ENCODE measurements at regions not wholly inside any gene's neighbourhood (a gene's known extent, or its start where the extent isn't known, plus 50 kb on each side); places are given as distances from the start of the nearest gene placed in this dataset.

DNA sequence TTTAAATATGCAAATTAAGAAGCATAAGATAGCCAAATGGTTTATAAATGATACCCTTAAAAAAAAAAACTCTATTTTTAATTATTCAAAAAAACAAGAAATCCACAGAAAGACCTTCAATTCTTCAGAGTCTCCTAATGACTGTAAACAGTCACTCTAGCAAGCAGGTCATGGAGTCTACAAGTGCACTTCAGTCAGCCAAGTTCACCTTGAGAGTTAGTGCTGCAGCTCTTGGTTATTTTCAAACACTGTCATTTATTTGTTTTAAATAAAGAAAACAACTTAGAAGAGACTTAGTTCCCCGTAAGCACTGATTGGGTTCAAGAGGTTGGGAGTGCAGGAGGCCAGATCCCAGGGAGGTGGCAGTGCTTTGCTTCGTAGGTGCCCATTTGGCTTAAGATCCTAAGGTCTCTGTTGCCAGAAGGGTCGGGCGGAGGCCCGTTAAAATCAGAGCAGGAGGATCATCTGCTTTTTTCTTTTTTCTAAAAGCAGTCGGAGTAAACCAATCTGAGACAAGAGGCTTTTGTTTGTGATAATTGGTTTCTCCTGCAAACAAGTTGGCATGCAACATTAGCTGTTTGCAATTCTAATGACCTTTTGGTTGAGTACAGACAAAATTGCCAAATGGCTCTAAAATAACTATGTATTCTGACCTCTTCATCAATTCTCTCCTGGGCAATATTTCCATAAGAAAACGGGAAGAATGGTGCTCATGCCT, 86.4 kb upstream of the ELMO1 start:
- Mint-ChIP-seq H3K4me3 (ENCODE audit: unreplicated experiment) (no peak overlapping the region), H3K27me3 (ENCODE audit: unreplicated experiment) (no peaks in the 10 kb centered on the region), H3K27ac (ENCODE audit: unreplicated experiment) (no peak overlapping the region), H3K9me3 (ENCODE audit: unreplicated experiment) (no peaks in the 10 kb centered on the region), H3K4me1 (ENCODE audit: unreplicated experiment) (peaks cover 30% of the 10 kb centered on the region), H3K36me3 (ENCODE audit: low read depth, unreplicated experiment) (no peaks in the 10 kb centered on the region)
- TF ChIP-seq, protein P1, sequence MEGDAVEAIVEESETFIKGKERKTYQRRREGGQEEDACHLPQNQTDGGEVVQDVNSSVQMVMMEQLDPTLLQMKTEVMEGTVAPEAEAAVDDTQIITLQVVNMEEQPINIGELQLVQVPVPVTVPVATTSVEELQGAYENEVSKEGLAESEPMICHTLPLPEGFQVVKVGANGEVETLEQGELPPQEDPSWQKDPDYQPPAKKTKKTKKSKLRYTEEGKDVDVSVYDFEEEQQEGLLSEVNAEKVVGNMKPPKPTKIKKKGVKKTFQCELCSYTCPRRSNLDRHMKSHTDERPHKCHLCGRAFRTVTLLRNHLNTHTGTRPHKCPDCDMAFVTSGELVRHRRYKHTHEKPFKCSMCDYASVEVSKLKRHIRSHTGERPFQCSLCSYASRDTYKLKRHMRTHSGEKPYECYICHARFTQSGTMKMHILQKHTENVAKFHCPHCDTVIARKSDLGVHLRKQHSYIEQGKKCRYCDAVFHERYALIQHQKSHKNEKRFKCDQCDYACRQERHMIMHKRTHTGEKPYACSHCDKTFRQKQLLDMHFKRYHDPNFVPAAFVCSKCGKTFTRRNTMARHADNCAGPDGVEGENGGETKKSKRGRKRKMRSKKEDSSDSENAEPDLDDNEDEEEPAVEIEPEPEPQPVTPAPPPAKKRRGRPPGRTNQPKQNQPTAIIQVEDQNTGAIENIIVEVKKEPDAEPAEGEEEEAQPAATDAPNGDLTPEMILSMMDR (IDR thresholded peaks at IDR 0.05; ENCODE audit: unreplicated experiment) = no peak
- no peak for DNase-seq (ENCODE audit: low spot score)

DNA sequence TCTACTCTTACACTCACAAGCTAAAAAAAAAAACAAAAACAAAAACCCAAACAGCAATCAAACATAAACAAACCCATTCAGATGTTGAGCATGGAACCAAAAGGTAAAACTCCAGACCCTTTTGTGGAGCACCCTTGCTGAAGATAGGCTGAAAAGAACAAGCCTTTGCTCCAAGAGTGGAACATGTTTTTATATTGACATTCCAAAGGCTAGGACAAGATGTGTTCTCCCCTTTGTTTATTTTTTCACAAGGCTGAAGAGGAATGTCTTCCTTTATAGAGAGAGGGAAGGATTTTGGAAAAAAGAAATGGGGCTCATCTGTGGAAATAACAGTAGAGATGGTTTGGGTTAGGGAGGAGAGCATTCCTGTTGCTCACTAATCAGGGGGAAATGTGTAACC, 87.2 kb upstream of the ELMO1 start:
- Mint-ChIP-seq H3K36me3 (ENCODE audit: low read depth, unreplicated experiment) (no peaks in the 10 kb centered on the region), H3K27me3 (ENCODE audit: unreplicated experiment) (no peaks in the 10 kb centered on the region), H3K27ac (ENCODE audit: unreplicated experiment) (no peak overlapping the region), H3K4me1 (ENCODE audit: unreplicated experiment) (peaks cover 25% of the 10 kb centered on the region), H3K9me3 (ENCODE audit: unreplicated experiment) (no peaks in the 10 kb centered on the region), H3K4me3 (ENCODE audit: unreplicated experiment) (no peak overlapping the region)
- TF ChIP-seq, protein P1 (IDR thresholded peaks at IDR 0.05; ENCODE audit: unreplicated experiment) = no peak
- no peak for DNase-seq (ENCODE audit: low spot score)

DNA sequence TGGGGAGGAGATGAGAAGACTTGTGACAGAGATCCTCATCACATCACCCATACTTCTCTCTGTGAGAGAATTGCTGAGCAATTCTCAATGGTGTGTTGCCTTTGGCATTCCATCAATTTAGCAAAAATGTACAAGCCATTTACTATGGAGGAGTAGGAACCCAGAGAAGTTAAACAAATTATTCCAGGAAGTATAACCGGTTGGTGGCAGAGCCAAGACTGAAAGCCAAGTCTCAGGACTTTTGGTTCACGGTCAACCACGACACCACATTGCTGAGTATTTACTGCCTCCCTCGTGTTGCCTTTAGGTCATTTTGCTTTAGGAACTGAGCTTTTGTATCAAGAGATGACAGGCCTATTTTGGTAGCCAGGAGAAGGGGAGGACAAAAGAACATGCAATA, 88.0 kb upstream of the ELMO1 start:
- Mint-ChIP-seq H3K4me1 (ENCODE audit: unreplicated experiment) (peaks cover 19% of the 10 kb centered on the region), H3K9me3 (ENCODE audit: unreplicated experiment) (no peaks in the 10 kb centered on the region), H3K27me3 (ENCODE audit: unreplicated experiment) (no peaks in the 10 kb centered on the region), H3K27ac (ENCODE audit: unreplicated experiment) (no peak overlapping the region), H3K4me3 (ENCODE audit: unreplicated experiment) (no peak overlapping the region), H3K36me3 (ENCODE audit: low read depth, unreplicated experiment) (no peaks in the 10 kb centered on the region)
- TF ChIP-seq, protein P1 (IDR thresholded peaks at IDR 0.05; ENCODE audit: unreplicated experiment) = no peak
- no peak for DNase-seq (ENCODE audit: low spot score)

DNA sequence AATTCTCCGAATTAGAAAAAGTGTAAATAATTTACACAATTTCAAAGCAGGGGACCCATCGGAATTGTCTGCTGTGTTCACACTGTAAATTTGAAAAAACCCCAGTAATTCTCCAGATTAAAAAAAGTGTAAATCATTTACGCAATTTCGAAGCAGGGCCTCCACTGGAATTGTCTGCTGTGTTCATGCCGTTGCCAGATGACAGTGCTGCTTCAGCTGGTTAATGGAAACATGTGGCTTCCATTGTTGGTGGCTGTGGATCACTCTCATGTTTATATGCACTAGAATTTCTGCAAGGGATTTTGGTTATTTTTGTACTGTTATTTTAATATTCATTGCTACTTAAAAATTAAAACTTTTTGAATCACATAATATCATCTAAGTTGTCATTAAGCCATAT, 88.8 kb upstream of the ELMO1 start:
- Mint-ChIP-seq H3K36me3 (ENCODE audit: low read depth, unreplicated experiment) (no peaks in the 10 kb centered on the region), H3K27me3 (ENCODE audit: unreplicated experiment) (no peaks in the 10 kb centered on the region), H3K27ac (ENCODE audit: unreplicated experiment) (no peak overlapping the region), H3K4me1 (ENCODE audit: unreplicated experiment) (peaks cover 15% of the 10 kb centered on the region), H3K4me3 (ENCODE audit: unreplicated experiment) (no peak overlapping the region), H3K9me3 (ENCODE audit: unreplicated experiment) (no peaks in the 10 kb centered on the region)
- DNase-seq (ENCODE audit: low spot score) = no peak
- TF ChIP-seq, protein P1 (IDR thresholded peaks at IDR 0.05; ENCODE audit: unreplicated experiment) = no peak

DNA sequence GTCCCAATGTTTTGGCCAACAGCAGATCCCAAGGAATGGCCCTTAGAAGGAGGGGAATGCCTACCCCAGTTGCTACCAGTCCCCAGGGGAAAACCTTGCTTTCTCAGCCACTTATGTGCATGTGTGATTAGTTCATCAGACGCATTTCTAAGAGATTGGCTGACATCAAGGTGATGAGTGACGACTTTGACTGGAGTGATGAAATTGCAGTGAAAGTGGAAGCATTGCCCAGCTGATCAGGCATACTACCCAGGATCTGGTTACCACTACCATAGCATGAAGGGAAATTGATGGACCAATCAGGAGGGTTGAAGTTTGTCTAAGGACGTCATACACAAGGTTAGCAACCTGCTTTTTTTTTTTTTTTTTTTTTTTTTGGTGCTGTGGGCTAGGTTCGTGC, 90.3 kb upstream of the ELMO1 start:
- H3K27me3 Mint-ChIP-seq (ENCODE audit: unreplicated experiment) = no peaks in the 10 kb centered on the region
- H3K4me3 Mint-ChIP-seq (ENCODE audit: unreplicated experiment) = no peak overlapping the region
- H3K9me3 Mint-ChIP-seq (ENCODE audit: unreplicated experiment) = no peaks in the 10 kb centered on the region
- TF ChIP-seq, protein P1 (IDR thresholded peaks at IDR 0.05; ENCODE audit: unreplicated experiment) = no peak
- DNase-seq (ENCODE audit: low spot score) = no peak
- no peaks in the 10 kb centered on the region for H3K36me3 Mint-ChIP-seq (ENCODE audit: low read depth, unreplicated experiment)
- H3K4me1 Mint-ChIP-seq (ENCODE audit: unreplicated experiment) = peaks cover 11% of the 10 kb centered on the region
- no peak overlapping the region for H3K27ac Mint-ChIP-seq (ENCODE audit: unreplicated experiment)
